Spinal cord (tissue), 9 donors: ENCODE measurements at regions not wholly inside any gene's neighbourhood (a gene's known extent, or its start where the extent isn't known, plus 50 kb on each side); places are given as distances from the start of the nearest gene placed in this dataset.

ENCODE experiments used
- DNase-seq, 6 donors: peaks; one replicate each; pipeline versions ENCODE4 v3.0.0 to v3.0.0-alpha.2; 2013 to 2015; ENCODE audit warnings: low spot score in 6 of 6, low read depth in 4 of 6
- H3K27ac ChIP-seq: one replicate; pipeline ENCODE4 v1.5.1; 2013; ENCODE audit warnings: low read depth, low read length, control low read depth
- H3K27me3 ChIP-seq: one replicate; pipeline ENCODE4 v1.6.1; 2013; ENCODE audit warnings: low read length; ENCODE audit not compliant: control insufficient read depth, insufficient read depth
- H3K36me3 ChIP-seq: one replicate; pipeline ENCODE4 v1.6.1; 2013; ENCODE audit warnings: low read length; ENCODE audit not compliant: control insufficient read depth, insufficient read depth
- H3K4me1 ChIP-seq: one replicate; pipeline ENCODE4 v1.6.1; 2013; ENCODE audit warnings: low read length; ENCODE audit not compliant: control insufficient read depth, insufficient read depth
- H3K4me3 ChIP-seq: one replicate; pipeline ENCODE4 v1.5.1; 2013; ENCODE audit warnings: low read depth, low read length, control low read depth
- H3K9me3 ChIP-seq: one replicate; pipeline ENCODE4 v1.6.1; 2013; ENCODE audit warnings: low read length; ENCODE audit not compliant: control insufficient read depth, insufficient read depth
- WGBS: methylation state at CpG from one replicate; pipeline ENCODE4 v1.1.5; 2013; ENCODE audit warnings: missing lambda C conversion rate; ENCODE audit not compliant: insufficient coverage; 5-methylcytosine and 5-hydroxymethylcytosine counted together
- donor health status: healthy.

- no peak for DNase-seq
- no peak overlapping the region for H3K27ac ChIP-seq
- H3K4me1 ChIP-seq, result no peaks in the 10 kb centered on the region
- H3K4me3 ChIP-seq, result no peak overlapping the region
- H3K36me3 ChIP-seq, result no peaks in the 10 kb centered on the region
- no peaks in the 10 kb centered on the region for H3K9me3 ChIP-seq
- WGBS, result 90% methylated on average over 3 of the region's 4 CpGs
- no peaks in the 10 kb centered on the region for H3K27me3 ChIP-seq
Measured at GRCh38 chr1:182193908-182194550, 132.5 kb upstream of the ZNF648 start.

GRCh38 chr1:182192966-182193365 lies 131.5 kb upstream of the ZNF648 start:
- DNase-seq, result no peak
- Histone ChIP-seq H3K9me3 (no peaks in the 10 kb centered on the region), H3K27me3 (no peaks in the 10 kb centered on the region), H3K4me3 (no peak overlapping the region), H3K4me1 (no peaks in the 10 kb centered on the region), H3K27ac (no peak overlapping the region), H3K36me3 (no peaks in the 10 kb centered on the region)
- WGBS, result no CpG with 5 or more reads among the region's 4 CpGs

GRCh38 chr1:182192215-182192614 lies 130.7 kb upstream of the ZNF648 start:
- WGBS, result 91% methylated on average over 3 of the region's 3 CpGs
- no peaks in the 10 kb centered on the region for H3K4me1 ChIP-seq
- no peaks in the 10 kb centered on the region for H3K9me3 ChIP-seq
- H3K27me3 ChIP-seq, result no peaks in the 10 kb centered on the region
- no peaks in the 10 kb centered on the region for H3K36me3 ChIP-seq
- no peak overlapping the region for H3K27ac ChIP-seq
- no peak overlapping the region for H3K4me3 ChIP-seq
- no peak for DNase-seq

- Histone ChIP-seq H3K27ac (no peak overlapping the region), H3K9me3 (no peaks in the 10 kb centered on the region), H3K36me3 (no peaks in the 10 kb centered on the region), H3K4me1 (no peaks in the 10 kb centered on the region), H3K4me3 (no peak overlapping the region), H3K27me3 (no peaks in the 10 kb centered on the region)
- peak in 1 of 6 donors; percentile 43 for DNase-seq
- WGBS, result 100% methylated on average over 1 of the region's 2 CpGs
Measured at GRCh38 chr1:182191381-182192115, 130.0 kb upstream of the ZNF648 start.

GRCh38 chr1:182189535-182190066 lies 128.1 kb upstream of the ZNF648 start:
- H3K27me3 ChIP-seq, result no peaks in the 10 kb centered on the region
- H3K27ac ChIP-seq, result no peak overlapping the region
- no peaks in the 10 kb centered on the region for H3K9me3 ChIP-seq
- no peaks in the 10 kb centered on the region for H3K4me1 ChIP-seq
- DNase-seq, result peak in 1 of 6 donors; percentile 61
- H3K4me3 ChIP-seq, result no peak overlapping the region
- no CpG with 5 or more reads among the region's 3 CpGs for WGBS
- no peaks in the 10 kb centered on the region for H3K36me3 ChIP-seq

GRCh38 chr1:182186757-182187146 lies 125.2 kb upstream of the ZNF648 start:
- Histone ChIP-seq H3K36me3 (no peaks in the 10 kb centered on the region), H3K27me3 (no peaks in the 10 kb centered on the region), H3K4me1 (no peaks in the 10 kb centered on the region), H3K9me3 (no peaks in the 10 kb centered on the region), H3K27ac (no peak overlapping the region), H3K4me3 (no peak overlapping the region)
- no peak for DNase-seq
- 95% methylated on average over 2 of the region's 3 CpGs for WGBS

- H3K36me3 ChIP-seq, result no peaks in the 10 kb centered on the region
- no peak overlapping the region for H3K4me3 ChIP-seq
- H3K27ac ChIP-seq, result no peak overlapping the region
- no peaks in the 10 kb centered on the region for H3K9me3 ChIP-seq
- no peaks in the 10 kb centered on the region for H3K4me1 ChIP-seq
- WGBS, result no CpG with 5 or more reads among the region's 2 CpGs
- no peaks in the 10 kb centered on the region for H3K27me3 ChIP-seq
- peak in 2 of 6 donors; percentile 34 to 55 for DNase-seq
Measured at GRCh38 chr1:182185842-182186756, 124.6 kb upstream of the ZNF648 start.

- Histone ChIP-seq H3K27me3 (no peaks in the 10 kb centered on the region), H3K27ac (no peak overlapping the region), H3K4me3 (no peak overlapping the region), H3K4me1 (no peaks in the 10 kb centered on the region), H3K9me3 (no peaks in the 10 kb centered on the region), H3K36me3 (no peaks in the 10 kb centered on the region)
- DNase-seq, result no peak
- 100% methylated on average over 1 of the region's 2 CpGs for WGBS
Measured at GRCh38 chr1:182185136-182185535, 123.6 kb upstream of the ZNF648 start.

GRCh38 chr1:182183606-182184005 lies 122.1 kb upstream of the ZNF648 start:
- Histone ChIP-seq H3K27ac (no peak overlapping the region), H3K27me3 (no peaks in the 10 kb centered on the region), H3K4me3 (no peak overlapping the region), H3K4me1 (no peaks in the 10 kb centered on the region), H3K36me3 (no peaks in the 10 kb centered on the region), H3K9me3 (no peaks in the 10 kb centered on the region)
- WGBS, result 50% methylated on average over 1 of the region's 3 CpGs
- no peak for DNase-seq
